ENCODE measurements at regions not wholly inside any gene's neighbourhood (a gene's known extent, or its start where the extent isn't known, plus 50 kb on each side); places are given as distances from the start of the nearest gene placed in this dataset.

GRCh38 chr13:109333893-109334651 is 452.3 kb downstream of the IRS2 start:
- ATAC-seq (ENCODE audit: low FRiP score) (no peak), DNase-seq (ENCODE audit: low spot score) (no peak)
- TF ChIP-seq CTCF (IDR thresholded peaks at IDR 0.05) = no peak

- TF ChIP-seq CTCF (IDR thresholded peaks at IDR 0.05) = no peak
- DNase-seq (ENCODE audit: low spot score) (no peak), ATAC-seq (ENCODE audit: low FRiP score) (no peak)
Observed at GRCh38 chr13:109332506-109333499, 453.6 kb downstream of the IRS2 start.

GRCh38 chr13:109331898-109332297 is 454.5 kb downstream of the IRS2 start:
- TF ChIP-seq CTCF (IDR thresholded peaks at IDR 0.05) = no peak
- ATAC-seq (ENCODE audit: low FRiP score) = no peak

GRCh38 chr13:109331011-109331433 is 455.4 kb downstream of the IRS2 start:
- DNase-seq (ENCODE audit: low spot score) (no peak), ATAC-seq (ENCODE audit: low FRiP score) (no peak)
- TF ChIP-seq CTCF (IDR thresholded peaks at IDR 0.05) = no peak

More at GRCh38 chr13:109331898-109332297, 454.5 kb downstream of the IRS2 start:
- DNase-seq (ENCODE audit: low spot score) = no peak

- no peak for DNase-seq (ENCODE audit: low spot score)
- no peak for TF ChIP-seq CTCF (IDR thresholded peaks at IDR 0.05)
- no peak for ATAC-seq (ENCODE audit: low FRiP score)
Observed at GRCh38 chr13:109330123-109330522, 456.3 kb downstream of the IRS2 start.

GRCh38 chr13:109329175-109329574 is 457.2 kb downstream of the IRS2 start:
- DNase-seq (ENCODE audit: low spot score) = no peak

More at GRCh38 chr13:109329175-109329574, 457.2 kb downstream of the IRS2 start:
- no peak for ATAC-seq (ENCODE audit: low FRiP score)
- TF ChIP-seq CTCF (IDR thresholded peaks at IDR 0.05) = no peak
